ENCODE measurements at regions not wholly inside any gene's neighbourhood (a gene's known extent, or its start where the extent isn't known, plus 50 kb on each side); places are given as distances from the start of the nearest gene placed in this dataset.

DNA sequence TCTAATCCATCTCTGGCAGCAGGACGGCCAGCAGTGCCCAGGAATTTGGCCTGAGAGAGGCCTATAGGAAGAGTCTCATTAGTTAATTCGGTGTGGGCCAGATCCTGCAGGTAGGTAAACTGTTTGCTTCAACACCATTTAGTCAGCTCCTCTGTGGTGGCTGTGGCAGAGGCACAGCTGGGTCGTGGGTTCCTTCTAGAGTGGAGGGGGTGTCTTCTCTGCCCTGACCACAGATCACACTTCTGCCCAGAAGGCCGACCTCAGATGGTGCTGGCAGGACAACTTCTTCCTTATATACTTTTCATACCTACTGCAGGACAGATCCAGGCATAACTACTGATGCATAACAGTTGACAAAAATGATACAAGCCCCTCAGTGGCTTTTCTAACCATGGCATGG, 281.4 kb downstream of the RPS6KC1 start:
- TF ChIP-seq, protein P1, sequence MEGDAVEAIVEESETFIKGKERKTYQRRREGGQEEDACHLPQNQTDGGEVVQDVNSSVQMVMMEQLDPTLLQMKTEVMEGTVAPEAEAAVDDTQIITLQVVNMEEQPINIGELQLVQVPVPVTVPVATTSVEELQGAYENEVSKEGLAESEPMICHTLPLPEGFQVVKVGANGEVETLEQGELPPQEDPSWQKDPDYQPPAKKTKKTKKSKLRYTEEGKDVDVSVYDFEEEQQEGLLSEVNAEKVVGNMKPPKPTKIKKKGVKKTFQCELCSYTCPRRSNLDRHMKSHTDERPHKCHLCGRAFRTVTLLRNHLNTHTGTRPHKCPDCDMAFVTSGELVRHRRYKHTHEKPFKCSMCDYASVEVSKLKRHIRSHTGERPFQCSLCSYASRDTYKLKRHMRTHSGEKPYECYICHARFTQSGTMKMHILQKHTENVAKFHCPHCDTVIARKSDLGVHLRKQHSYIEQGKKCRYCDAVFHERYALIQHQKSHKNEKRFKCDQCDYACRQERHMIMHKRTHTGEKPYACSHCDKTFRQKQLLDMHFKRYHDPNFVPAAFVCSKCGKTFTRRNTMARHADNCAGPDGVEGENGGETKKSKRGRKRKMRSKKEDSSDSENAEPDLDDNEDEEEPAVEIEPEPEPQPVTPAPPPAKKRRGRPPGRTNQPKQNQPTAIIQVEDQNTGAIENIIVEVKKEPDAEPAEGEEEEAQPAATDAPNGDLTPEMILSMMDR (IDR thresholded peaks at IDR 0.05): no peak
- TF ChIP-seq EZH2 (IDR thresholded peaks at IDR 0.05; ENCODE audit: borderline replicate concordance, insufficient read depth, low read depth, low read length, poor library complexity, severe bottlenecking): no peak

Measured in B cell (primary cell).